Epidermal melanocyte (primary cell): ENCODE measurements at regions not wholly inside any gene's neighbourhood (a gene's known extent, or its start where the extent isn't known, plus 50 kb on each side); places are given as distances from the start of the nearest gene placed in this dataset.
A peak's percentile ranks its signal among the peaks of the same experiment; 100 is the strongest.

Experiments
- DNase-seq: peaks from one replicate; pipeline ENCODE4 v3.0.0; 2011; ENCODE audit warnings: low spot score; ENCODE audit not compliant: insufficient read length

DNA sequence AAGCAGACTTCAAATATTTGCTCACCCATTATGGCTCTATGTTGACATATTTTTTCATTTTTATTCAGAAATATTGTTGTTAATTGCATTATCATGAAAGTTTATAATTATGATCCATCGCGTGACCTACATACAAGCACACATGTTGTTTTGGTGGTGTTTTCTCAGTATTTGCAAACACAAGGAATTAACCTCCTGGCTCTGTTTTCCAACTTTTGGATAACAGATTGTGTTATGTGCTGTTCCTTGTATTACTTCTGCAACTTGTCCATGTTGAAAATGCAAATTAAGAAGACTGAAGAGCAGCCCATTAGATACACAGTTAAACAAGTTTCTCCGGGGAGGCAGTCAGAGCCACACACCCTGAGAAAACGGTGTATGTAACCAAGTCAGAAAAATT is 201.2 kb downstream of the SEC23A start:
- DNase-seq: no peak

DNA sequence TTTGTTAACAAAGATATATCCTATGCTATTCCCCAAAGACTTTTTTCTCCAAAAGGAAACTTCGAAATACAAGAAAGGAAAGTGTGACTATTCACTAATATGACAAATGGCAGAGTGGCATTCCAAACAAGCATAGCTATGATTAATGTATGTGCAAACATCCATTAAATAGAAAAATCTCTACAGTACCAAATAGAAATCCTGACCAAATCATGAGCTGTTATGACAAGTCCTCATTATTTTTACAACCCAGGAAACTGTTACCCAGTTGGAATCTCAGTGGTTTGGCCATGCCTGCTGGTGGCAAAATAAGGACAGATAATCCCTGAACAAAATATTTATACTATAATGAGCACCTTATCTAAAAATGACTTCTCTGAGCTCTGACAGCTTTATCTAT is 202.1 kb downstream of the SEC23A start:
- no peak for DNase-seq

DNA sequence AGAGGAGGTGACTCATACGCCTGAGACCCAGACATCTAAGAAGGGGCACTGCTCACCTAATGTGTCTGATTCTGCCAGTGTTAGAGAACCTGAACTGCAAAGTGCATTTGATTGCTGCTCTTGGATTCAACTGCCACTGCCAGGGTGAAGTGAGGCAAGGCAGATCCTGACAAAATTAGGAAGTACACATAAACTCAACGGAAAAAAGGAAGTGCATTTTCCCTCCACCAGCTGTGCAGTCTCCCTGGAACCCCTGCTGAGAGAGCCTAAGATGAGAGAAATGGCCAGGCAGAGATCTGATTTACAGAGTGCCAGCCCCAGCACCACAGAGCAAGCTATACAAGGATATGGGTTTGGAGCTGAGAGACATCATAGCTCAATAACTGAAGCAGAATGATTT is 215.3 kb downstream of the SEC23A start:
- no peak for DNase-seq

DNA sequence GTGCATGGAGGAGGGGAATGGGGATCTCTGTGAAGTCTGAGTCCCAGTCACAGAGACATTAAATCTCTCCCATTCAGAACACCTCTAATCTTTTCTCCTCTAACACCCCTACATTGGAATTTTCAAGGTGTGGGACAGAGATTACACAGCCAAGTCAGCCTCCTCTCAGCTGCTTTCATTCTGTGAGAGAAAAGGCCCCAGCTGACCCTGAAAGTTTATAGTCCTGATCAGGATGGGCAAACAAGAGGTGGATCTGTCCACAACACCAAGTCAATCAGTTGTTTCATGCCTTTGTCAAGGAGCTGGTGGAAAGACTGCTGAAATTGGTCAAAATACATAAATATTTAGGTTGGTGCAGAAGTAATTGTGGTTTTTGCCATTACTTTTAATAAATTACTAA is 218.9 kb downstream of the SEC23A start:
- DNase-seq: no peak

GRCh38 chr14:38883127-38883526 is 219.9 kb downstream of the SEC23A start:
- no peak for DNase-seq

- no peak for DNase-seq
Measured at GRCh38 chr14:38882533-38882932, 220.5 kb downstream of the SEC23A start.

DNA sequence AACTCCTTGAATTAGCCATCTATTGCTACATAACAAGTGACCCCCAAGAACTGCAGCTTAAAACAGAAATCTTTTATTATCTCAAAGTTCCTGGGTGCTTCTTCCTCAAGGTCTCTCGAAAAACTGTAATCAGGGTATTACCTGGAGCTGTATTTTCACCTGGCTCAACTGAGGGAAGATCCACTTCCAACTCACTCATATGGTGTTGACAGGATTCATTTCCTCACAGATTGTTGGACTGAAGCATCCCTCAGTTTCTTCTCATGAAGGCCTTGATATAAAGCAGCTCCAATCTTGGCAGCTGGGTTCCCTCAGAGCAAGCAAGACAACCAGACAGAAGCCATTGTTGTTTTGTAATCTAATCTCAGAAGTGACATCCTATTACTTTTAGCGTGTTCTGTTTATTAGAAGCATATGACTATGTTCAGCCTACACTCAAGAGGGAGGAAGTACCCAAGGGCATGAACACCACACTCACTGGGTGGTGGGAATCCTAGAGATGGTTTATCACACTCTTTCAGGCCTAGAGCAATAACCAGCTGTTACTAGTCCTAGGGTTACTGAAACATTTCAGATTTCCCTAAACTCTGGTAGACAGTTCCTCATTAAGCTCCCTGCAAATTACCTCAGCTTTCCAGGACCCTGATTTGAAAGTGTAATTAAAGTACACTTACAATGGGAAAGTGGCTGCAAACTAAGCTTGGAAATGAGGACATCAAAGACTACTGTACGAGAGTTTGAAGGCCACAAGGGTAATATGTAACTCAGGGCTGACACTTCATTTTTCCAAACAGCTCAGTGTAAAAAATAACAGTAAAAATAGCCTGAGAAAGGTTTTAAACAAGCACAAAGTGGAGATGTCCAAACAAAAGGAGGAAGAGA is 222.2 kb downstream of the SEC23A start:
- DNase-seq: no peak

- DNase-seq: no peak
Measured at GRCh38 chr14:38877744-38878388, 225.2 kb downstream of the SEC23A start.

- DNase-seq: no peak
Measured at GRCh38 chr14:38874721-38875120, 228.3 kb downstream of the SEC23A start.

GRCh38 chr14:38873941-38874612 is 229.0 kb downstream of the SEC23A start:
- DNase-seq: no peak

DNA sequence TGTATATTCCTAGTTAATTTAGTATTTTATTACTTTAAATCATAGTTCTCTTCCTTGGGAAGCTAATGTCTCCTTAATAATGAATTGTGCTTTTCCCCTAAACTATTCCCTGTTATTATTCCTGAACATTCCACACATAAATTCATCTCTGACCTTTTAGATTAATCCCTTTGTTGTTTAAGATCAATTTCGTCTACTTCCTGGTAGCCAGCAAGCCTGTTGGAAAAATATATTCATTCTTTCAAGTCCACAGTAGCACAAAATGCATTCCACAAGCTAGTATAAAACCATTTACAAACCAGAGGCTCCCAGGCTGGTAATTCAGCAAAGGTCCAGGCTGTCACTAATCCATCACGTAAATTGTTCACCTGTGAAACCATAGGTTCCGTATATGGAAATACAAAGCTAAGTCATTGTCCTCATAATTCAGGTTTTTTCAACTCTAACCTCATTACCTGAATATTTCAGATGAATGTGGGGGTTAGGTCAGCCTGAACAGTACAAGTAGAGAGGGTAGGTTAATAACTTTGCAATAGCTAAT is 232.7 kb downstream of the SEC23A start:
- no peak for DNase-seq

DNA sequence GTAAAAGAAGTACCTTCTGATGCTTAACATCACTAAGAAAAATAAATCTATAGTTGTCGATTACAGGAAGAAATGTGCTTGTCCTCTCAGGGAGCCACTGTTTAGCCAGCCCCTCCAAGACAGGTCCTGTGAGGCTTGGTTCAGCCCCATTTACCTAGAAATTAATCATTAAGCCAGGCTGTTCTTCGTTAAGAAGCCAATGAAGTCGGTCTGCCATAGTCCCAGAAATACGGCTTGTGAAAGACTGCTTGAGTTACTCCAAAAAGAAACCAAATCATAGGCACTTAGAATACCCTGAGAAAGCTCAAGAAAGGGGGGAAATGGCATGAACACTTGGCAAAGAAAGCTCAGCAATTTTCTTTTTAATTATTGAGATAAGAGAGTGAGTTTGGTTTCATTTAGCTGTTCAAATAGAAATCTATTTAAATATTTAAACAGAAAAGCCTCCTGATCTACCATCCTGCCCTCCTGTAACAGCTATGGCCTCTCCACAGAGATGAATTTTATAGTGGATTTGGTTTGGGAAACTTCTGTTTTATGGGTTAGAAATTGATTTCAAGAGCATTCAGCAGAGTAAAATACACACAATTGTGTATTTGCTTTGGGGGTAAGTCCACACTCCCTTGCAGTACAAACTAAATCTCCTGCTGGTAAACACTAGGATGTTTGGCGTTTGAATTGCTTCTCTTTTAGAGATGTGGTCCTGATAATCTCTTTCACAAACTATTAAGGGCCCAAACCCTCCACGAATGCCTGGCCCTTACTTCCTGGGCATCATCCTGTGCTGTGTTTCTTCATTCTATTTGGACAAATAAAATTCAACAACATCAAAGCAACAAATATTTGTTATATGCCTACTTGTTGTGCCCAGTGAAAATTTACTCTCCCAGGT is 234.4 kb downstream of the SEC23A start:
- DNase-seq: no peak

- peak; percentile 45 for DNase-seq
Measured at GRCh38 chr14:38867561-38868150, 235.4 kb downstream of the SEC23A start.

DNA sequence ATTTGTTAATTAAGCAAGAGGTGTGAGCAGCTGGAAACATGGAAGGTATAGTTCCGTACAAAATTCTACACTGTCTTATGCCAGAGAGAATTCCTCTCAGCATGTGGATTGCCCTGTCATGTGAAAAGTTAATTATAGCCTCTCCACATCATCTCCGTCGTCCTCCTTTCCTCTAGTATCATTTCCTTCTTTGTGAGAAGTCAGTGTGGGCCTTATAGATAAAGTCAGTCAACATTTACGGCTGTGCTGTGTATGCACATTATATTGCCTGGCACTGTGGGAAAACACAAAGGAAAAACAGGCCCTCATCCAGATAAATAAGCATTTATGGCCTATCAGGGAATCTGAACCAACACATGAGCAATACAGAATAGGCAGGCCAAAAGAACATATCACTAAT is 236.6 kb downstream of the SEC23A start:
- DNase-seq: no peak

DNA sequence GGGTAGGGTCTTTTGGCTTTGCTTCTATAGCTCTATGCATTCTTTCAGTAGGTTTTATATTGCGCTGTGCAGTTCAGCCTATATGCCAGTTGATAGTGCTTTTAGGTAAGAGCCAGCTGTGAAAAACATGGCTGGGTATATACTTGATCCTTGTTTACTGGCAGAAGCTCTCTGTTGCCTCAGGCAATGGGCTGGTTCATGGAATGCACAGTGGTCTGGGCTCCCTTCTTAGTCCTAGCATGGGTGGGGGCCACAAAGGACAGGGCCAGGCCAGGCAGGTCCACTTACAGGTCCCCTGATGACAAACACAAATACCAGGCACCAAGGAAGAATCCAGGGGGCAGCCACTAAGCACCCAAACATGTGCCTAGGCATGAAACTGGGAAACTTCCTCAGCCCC is 240.7 kb downstream of the SEC23A start:
- DNase-seq: no peak

DNA sequence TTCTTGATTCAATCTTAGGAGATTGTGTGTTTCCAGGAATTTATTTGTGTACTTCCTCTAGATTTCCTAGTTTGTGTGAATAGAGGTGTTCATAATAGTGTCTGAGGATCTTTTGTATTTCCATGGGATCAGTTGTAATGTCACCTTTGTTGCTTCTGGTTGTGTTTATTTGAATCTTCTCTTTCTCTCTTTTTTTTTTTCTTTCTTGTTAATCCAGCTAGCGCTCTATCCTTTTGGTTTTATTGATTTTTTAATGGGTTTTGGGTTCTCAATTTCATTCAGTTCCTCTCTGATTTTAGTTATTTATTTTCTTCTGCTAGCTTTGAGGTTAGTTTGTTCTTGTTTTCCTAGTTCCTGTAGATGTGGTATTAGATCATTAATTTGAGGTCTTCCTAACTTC is 242.5 kb downstream of the SEC23A start:
- DNase-seq: no peak

GRCh38 chr14:38856798-38857197 is 246.2 kb downstream of the SEC23A start:
- DNase-seq: no peak

- DNase-seq: no peak
Measured at GRCh38 chr14:38855513-38855912, 247.5 kb downstream of the SEC23A start.

GRCh38 chr14:38851111-38851510 is 251.9 kb downstream of the SEC23A start:
- DNase-seq: no peak

DNA sequence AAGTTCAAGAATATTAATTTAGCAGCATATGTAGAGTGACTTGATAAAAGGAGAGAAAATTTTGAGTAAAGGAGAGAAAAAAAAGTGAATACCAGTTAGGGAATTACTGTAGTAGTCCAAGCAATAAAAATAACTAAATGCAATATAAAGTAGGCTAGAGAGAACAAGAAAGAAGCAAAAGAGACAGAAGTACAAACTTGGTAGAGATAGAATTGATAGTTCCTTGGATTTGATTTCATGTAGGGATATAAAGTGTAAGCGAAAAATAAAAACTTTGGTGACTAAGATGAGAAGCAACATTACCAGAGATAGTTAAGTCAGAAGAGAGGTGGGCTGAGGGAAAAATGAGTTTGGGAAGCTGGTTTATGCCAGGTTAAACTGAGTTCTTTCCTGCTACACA is 252.4 kb downstream of the SEC23A start:
- DNase-seq: no peak
